Activated B cell treated with CpG ODN at 0.5 μM for 24 hours (primary cell): ENCODE measurements at regions not wholly inside any gene's neighbourhood (a gene's known extent, or its start where the extent isn't known, plus 50 kb on each side); places are given as distances from the start of the nearest gene placed in this dataset.

Source experiments
- ATAC-seq: fragments of 200-7000 bp; cut with Tn5 transposase; one replicate; pipeline ENCODE4 v1.10.0; 2021; ENCODE audit warnings: low read depth, mild to moderate bottlenecking, moderate library complexity
- CTCF ChIA-PET: fragments of 350-600 bp; sonication (Branson Sonifier 250); formaldehyde crosslinking; loops from one replicate; lab custom pipeline; 2021; ENCODE audit warnings: antibody characterized with exemption; lab: Charles Lee
- POLR2A ChIA-PET: fragments of 350-600 bp; sonication (Branson Sonifier 250); formaldehyde crosslinking; loops from one replicate; lab custom pipeline; 2021; ENCODE audit warnings: antibody characterized with exemption; lab: Charles Lee
- DNase-seq: peaks from one replicate; pipeline ENCODE4 v3.0.0; 2022
- H3K27ac Mint-ChIP-seq: one replicate; pipeline ENCODE4 v1.8.0; 2020; ENCODE audit warnings: mixed read lengths
- H3K27me3 Mint-ChIP-seq: one replicate; pipeline ENCODE4 v1.8.0; 2021; ENCODE audit warnings: mixed read lengths
- H3K36me3 Mint-ChIP-seq: one replicate; pipeline ENCODE4 v1.8.0; 2021; ENCODE audit warnings: low read depth, mixed read lengths
- H3K4me1 Mint-ChIP-seq: one replicate; pipeline ENCODE4 v1.8.0; 2021; ENCODE audit warnings: mixed read lengths
- H3K4me3 Mint-ChIP-seq: one replicate; pipeline ENCODE4 v1.8.0; 2020; ENCODE audit warnings: mild to moderate bottlenecking, mixed read lengths
- H3K9me3 Mint-ChIP-seq: one replicate; pipeline ENCODE4 v1.8.0; 2020; ENCODE audit warnings: mixed read lengths
- intact Hi-C: fragments of 100-400 bp; cut with micrococcal nuclease; formaldehyde crosslinking; loops from one replicate; pipeline ENCODE4 v1.15.1; 2024
- TF ChIP-seq, protein P1 (sequence below): fragments of 200-600 bp; IDR thresholded peaks from one replicate; pipeline ENCODE4 v1.8.0; 2022; ENCODE audit warnings: antibody characterized with exemption, mild to moderate bottlenecking

- Mint-ChIP-seq H3K4me3 (no peak overlapping the region), H3K27me3 (peaks cover 11% of the 10 kb centered on the region), H3K27ac (no peak overlapping the region), H3K4me1 (no peaks in the 10 kb centered on the region), H3K9me3 (no peaks in the 10 kb centered on the region), H3K36me3 (no peaks in the 10 kb centered on the region)
- TF ChIP-seq, protein P1, sequence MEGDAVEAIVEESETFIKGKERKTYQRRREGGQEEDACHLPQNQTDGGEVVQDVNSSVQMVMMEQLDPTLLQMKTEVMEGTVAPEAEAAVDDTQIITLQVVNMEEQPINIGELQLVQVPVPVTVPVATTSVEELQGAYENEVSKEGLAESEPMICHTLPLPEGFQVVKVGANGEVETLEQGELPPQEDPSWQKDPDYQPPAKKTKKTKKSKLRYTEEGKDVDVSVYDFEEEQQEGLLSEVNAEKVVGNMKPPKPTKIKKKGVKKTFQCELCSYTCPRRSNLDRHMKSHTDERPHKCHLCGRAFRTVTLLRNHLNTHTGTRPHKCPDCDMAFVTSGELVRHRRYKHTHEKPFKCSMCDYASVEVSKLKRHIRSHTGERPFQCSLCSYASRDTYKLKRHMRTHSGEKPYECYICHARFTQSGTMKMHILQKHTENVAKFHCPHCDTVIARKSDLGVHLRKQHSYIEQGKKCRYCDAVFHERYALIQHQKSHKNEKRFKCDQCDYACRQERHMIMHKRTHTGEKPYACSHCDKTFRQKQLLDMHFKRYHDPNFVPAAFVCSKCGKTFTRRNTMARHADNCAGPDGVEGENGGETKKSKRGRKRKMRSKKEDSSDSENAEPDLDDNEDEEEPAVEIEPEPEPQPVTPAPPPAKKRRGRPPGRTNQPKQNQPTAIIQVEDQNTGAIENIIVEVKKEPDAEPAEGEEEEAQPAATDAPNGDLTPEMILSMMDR = no peak
- ChIA-PET CTCF (no interaction called here), POLR2A (no interaction called here)
- no peak for DNase-seq
- intact Hi-C loops = no loop called here
- no peak for ATAC-seq
Measured at GRCh38 chr16:85373741-85374570, 239.2 kb upstream of the GSE1 start.

DNA sequence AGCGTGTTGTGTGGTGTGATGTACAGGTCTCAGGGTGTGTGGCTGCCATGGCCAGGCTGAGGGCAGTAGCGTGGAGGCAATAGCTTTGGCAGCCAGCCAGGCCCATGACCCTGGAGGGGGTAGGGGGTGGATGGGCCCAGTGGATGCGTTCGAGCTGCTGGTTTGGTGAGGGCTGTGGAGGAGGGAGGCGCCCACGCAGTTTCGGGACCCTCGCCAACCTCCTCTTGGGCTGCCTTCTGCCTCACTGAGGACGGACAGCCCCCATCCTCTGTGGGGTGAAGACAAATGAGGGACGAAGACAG lies 238.6 kb upstream of the GSE1 start:
- no peak for ATAC-seq
- DNase-seq = no peak
- H3K27me3 Mint-ChIP-seq = peaks cover 12% of the 10 kb centered on the region
- ChIA-PET CTCF (no interaction called here), POLR2A (no interaction called here)
- intact Hi-C loops = no loop called here
- no peaks in the 10 kb centered on the region for H3K9me3 Mint-ChIP-seq
- H3K4me3 Mint-ChIP-seq = no peak overlapping the region
- no peaks in the 10 kb centered on the region for H3K36me3 Mint-ChIP-seq
- TF ChIP-seq, protein P1 = no peak
- H3K27ac Mint-ChIP-seq = no peak overlapping the region
- H3K4me1 Mint-ChIP-seq = no peaks in the 10 kb centered on the region

DNA sequence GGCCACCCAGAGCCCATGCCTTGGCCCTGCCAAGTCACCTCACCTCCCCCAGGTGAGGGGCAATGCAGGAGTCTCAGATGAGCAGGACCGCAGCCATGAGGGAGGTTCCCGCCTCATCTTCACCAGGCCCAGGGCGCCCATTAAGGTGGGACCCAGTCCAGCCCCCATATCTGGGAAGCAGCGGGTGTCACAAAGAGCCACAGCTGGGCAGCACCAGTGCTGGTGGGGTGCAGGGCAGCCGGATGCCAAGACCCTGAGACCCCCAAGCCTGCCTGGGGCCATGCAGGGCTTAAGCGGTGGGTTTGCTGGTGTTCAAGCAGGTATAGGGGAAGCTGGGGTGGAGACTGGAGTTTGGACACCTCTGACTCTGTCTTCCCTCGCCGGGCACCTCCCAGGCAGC lies 237.8 kb upstream of the GSE1 start:
- no peaks in the 10 kb centered on the region for H3K9me3 Mint-ChIP-seq
- H3K4me3 Mint-ChIP-seq = no peak overlapping the region
- no peak overlapping the region for H3K27ac Mint-ChIP-seq
- intact Hi-C loops = no loop called here
- no peaks in the 10 kb centered on the region for H3K4me1 Mint-ChIP-seq
- H3K36me3 Mint-ChIP-seq = no peaks in the 10 kb centered on the region
- ATAC-seq = no peak
- ChIA-PET POLR2A (no interaction called here), CTCF (no interaction called here)
- peaks cover 10% of the 10 kb centered on the region for H3K27me3 Mint-ChIP-seq
- DNase-seq = no peak
- TF ChIP-seq, protein P1 = no peak

DNA sequence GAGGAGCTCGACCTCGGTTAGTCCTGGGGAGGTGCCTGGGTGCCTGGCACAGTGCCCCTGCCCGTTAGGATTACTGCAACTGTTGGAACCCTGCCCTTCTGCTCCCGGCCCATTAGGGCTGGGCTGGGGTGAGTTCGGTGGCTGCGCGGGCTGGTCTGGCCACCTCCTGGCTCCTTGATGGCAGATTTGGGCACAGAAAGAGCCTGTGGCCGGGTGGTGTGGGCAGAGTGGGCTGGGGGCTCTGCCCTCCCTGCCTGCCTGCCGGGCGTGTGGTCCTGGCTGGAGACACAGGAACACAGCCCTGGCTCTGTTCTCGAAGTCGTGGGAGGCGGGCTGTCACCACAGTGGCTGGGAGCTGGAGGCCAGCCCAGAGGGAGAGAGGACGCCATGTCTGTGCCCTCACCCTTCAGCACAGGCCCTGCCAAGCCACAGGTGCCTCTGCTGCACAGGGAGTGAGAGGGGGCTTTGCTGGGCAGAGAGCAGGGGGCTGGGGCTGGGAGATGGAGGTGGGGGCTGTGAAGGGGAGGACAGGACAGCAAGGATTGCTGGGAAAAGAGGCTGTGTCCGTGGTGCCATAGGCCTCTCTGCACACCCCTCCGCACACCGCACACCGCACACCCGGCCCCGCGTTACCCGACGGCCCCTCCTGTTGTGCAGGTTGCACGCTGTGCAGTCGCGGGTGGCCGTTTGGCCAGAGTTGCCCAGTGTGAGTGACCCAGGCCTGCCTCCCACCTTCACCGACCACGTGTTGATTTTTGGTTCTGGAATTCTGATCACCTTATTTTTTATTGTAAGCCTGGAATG lies 236.6 kb upstream of the GSE1 start:
- no peaks in the 10 kb centered on the region for H3K9me3 Mint-ChIP-seq
- intact Hi-C loops = no loop called here
- no peaks in the 10 kb centered on the region for H3K4me1 Mint-ChIP-seq
- H3K27ac Mint-ChIP-seq = no peak overlapping the region
- DNase-seq (no peak), ATAC-seq (no peak)
- CTCF ChIA-PET = interaction anchor here (1.0 kb wide), 1 partner anchor 10 kb away, joined by 3 read pairs; no protein-coding TSS in a partner anchor
- POLR2A ChIA-PET = no interaction called here
- TF ChIP-seq, protein P1 = no peak
- H3K4me3 Mint-ChIP-seq = no peak overlapping the region
- H3K27me3 Mint-ChIP-seq = peaks cover 13% of the 10 kb centered on the region
- no peaks in the 10 kb centered on the region for H3K36me3 Mint-ChIP-seq

GRCh38 chr16:85377388-85378144 lies 235.6 kb upstream of the GSE1 start:
- ChIA-PET CTCF (no interaction called here), POLR2A (no interaction called here)
- Mint-ChIP-seq H3K4me3 (no peak overlapping the region), H3K27ac (no peak overlapping the region), H3K36me3 (no peaks in the 10 kb centered on the region), H3K9me3 (no peaks in the 10 kb centered on the region), H3K27me3 (peaks cover 13% of the 10 kb centered on the region), H3K4me1 (no peaks in the 10 kb centered on the region)
- intact Hi-C loops = no loop called here
- ATAC-seq = no peak
- TF ChIP-seq, protein P1 = no peak
- DNase-seq = no peak
